NCI-H1105 treated with DMSO at 0.1 percent for 48 hours (cell line): ENCODE measurements at regions not wholly inside any gene's neighbourhood (a gene's known extent, or its start where the extent isn't known, plus 50 kb on each side); places are given as distances from the start of the nearest gene placed in this dataset.
"Not testable (repeated sequence)": the region's sequence is repeated elsewhere in the genome, so short reads cannot be mapped to it uniquely, and the experiment has no call there.

Source experiments
- DNase-seq: peaks from one replicate; lab custom pipeline; 2025; lab: John Stamatoyannopoulos, UW

DNA sequence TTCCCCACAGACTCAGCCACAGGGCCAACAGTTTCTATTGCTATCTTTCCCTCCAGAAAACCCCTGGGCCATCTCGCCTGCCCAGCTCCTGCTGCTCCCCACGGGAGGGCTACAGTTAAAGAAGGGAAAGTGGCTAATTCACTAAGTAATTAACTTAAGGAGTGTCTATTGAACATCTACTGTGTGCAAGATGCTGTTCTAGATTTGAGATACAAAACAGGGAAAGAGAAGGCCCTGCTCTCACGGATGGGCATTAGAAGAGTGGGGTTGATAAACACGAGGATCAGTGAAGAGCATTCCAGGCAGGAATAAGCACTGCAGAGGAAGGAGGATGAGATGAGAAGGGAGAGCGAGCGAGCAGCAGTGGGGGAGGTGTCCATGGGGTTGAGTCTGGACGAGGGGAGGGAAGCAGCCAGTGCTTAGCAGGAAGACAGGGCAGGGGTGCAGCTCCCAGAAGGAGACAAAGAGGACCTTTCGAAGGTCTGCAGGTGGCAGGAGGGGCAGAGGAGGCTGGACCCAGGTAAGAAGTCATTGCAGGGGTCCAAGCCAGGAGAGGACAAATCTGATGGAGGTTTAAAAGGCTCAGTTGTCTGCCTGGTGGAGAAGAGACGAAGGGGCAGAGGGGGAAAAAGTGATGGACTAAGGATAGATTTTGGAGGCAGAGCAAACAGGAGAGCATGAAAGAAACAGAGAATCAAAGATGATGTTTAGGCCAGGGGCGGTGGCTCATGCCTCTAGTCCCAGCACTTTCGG lies 64.7 kb downstream of the KLF15 start:
- DNase-seq = no peak

DNA sequence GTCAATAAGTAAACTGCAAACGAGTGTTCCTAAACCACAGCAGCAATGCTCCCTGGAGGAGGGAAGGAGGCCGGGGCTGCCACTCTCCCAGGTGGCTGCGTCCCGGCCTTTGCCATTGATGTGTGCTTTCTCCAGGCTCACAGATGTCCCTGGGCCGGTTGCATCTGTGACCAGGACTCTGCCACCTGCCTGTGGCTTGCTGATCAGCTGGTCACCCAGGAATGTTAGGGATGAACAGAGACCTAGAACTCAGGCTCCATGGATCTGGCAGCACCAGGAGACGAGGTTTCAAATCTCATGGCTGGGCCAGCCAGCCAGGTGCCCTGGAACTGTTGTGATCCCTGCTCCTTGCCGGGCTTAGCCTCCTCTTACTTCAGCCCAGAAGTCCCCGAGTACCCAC lies 65.7 kb downstream of the KLF15 start:
- no peak for DNase-seq

DNA sequence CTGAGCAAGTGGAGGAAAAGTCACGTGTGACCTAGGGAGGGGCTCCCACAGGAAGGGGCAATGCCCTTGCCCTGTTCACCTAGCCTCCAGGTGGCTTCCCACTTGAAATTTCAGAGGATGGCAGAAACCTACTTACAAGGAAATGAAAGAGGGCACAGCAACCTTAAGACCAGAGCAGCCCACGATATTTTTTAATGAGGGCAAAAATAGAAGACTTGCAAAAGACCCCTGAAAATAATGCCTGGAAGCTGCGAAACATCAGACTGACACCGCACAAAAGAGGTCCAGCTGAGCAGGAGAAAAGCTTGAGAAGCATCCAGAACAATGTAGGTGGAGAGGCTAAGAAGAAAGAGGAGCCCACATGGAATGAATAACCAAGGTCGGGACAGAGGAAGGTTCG lies 66.1 kb downstream of the KLF15 start:
- DNase-seq = no peak

DNA sequence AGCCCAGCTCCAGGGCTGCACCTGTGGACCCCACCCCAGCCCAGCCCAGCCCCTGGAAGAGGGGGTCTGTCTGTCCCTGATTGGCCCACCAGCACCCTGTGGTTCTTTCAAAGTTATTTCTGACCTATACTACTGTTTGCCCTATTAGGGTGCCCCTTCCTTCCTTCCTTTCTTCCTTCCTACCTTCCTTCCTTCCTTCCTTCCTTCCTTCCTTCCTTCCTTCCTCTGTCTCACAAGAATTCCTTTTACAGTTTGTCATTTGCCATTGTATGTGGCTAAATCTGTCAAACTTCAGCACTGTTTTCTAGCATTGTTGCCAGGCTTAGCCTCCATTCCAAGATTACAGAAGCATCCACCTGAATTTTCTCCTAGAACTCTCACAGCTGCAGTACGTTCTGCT lies 66.9 kb downstream of the KLF15 start:
- DNase-seq = no peak

DNA sequence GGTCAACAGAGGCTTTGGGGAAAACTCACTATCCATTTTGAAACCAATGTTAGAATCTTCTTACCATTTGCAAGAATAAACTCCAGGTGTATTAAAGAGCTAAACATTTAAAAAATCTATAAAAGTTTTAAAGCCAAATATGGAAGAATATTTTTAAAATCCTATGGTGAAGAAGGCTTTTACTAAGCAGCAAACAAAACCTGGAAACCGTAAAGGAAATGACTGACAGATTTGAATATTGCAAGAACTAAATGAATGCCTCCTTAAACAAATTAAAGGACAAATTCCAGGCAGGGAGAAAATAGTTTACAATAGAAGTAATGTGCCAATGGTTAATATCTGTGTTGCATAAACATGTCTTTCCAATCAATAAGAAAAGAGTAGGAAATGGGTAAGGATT lies 68.1 kb downstream of the KLF15 start:
- no peak for DNase-seq

DNA sequence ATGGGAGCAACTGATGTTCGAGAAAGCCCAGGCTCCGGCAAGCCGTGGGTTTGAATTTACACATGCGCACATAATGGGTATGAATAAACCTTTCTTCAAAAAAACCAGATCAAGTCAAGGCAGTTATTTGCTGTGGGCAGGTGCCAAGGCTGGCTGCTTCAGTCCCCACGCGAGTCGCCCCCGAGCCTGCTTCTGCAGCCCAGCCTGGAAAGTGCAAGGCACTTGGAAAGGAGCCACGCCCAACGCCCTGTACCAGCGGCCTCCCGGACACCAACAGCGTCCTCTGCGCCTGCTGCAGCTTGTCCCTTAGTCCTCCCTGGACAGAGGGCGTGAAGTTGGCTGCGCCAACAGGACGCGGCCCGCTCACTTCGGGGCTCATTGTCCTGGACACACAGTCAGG lies 68.9 kb downstream of the KLF15 start:
- DNase-seq = no peak

DNA sequence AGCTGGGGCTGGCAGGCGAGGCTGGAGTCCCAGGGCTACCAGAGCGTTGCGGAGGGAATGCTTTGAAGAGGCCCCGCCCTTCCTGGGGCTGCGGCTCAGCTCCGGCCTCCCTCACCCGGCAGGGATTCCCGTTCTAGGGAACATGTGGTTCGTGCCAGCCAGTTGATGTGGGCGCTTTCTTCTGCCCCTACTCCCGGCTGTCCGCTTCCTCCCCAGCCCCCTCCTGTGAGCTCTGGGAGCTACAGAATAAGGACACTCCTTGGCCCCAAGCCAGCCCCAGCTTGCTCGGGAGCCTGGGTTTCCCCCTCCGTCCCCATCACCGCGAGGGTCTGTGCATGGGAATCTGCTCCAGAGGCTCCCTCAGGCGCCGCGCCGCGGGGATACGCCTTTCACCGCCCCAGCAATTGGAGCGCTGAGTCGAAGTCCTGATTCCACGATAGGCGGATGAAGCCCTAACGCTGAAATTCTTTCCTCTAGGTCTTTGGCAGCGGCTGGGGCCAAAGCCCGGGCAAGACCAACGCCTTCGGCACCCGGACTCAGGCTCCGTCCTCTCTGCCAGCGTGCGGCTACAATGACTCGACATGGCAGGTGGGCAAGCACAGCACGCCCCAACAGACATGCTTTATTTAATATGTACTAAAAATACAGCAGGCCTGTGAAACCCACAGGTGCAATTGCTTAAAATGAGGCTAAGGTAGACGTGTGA lies 69.5 kb downstream of the KLF15 start:
- peak; percentile 41 for DNase-seq

DNA sequence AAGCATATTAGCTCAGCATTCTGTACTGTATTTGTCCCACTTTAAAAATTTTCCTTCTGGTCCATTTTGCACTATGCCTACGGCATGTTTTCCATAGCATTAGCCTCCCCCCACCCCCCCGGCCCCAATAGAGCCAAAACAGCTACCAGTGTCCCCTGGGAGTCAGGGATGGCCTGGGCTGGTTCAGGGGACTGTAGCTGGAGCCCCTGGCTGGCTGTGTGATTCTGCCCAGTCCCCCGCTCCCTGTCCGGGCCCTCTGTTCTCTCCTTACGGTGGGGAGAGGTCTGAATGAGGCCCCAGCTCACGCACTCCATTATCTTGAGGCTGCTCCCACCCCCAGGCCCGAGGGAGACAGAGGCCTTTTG lies 70.1 kb downstream of the KLF15 start:
- DNase-seq = no peak

DNA sequence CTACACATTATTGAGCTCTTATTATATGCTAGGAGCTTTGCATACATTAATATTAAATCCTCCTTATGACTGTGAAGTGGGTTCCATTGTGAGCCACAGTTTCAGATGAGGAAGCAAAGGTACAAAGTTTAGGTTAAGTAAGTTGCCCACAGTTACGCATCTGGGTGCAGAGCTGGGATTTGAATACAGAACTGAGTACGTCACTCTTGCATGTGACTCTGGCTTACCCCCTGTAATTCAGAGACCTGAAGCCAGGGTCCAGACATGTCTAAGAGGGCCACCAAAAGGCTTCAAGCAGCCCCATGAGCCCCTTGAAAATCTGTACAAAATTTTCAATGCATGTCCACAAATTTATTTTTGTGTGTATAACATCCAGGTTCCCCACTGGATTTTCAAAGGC lies 71.8 kb downstream of the KLF15 start:
- DNase-seq = no peak

DNA sequence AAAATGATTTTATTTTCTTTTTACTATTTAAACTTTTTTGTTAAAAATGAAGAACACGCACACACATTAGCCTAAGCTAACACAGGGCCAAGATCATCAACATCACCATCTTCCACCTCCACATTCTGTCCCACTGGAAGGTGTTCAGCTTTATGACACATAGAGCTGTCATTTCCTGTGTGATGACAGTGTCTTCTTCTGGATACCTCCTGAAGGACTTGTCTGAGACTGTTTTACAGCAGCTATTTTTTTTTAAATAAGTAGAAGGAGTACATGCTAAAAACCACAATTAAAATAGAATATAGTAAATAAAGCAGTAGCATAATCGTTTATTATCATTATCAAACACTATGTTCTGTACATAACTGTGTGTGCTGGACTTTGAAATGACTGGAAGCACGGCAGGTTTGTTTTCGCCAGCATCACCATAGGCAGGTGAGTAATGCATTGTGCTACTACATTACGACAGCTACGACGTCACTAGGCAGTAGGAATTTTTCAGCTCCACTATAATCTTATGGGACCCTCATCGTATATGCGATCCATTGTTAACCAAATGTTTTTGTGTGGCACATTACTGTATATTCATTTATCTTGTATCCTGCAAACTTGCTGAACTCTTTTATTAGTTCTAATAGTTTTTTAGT lies 72.8 kb downstream of the KLF15 start:
- no peak for DNase-seq

DNA sequence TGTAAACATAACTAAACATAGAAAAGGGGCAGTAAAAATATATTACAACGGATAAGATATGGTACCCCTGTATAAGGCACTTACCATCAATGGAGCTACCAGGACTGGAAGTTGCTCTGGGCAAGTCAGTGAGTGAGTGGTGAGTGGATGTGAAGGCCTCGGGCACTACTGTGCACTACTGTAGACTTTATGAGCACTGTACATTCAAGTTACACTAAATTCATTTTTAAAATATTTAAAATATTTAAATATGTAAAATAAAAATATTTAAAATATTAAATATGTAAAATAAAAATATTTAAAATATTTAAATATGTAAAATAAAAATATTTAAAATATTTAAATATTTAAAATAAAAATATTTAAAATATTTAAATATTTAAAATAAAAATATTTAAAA lies 73.6 kb downstream of the KLF15 start:
- DNase-seq = not testable (repeated sequence)

DNA sequence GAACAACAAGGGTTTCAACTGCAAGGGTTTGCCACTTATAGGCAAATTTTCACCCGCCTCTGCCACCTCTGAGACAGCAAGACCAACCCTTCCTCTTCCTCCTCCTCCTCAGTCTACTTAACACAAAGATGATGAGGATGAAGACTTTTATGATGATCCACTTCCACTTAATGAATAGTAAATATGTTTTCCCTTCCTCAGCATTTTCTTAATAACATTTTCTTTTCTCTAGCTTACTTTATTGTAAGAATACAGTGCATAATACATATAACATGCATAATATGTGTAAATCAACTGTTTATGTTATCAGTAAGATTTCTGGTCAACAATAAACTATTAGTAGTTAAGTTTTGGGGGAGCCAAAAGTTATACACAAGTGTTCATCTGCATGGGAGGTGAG lies 77.4 kb downstream of the KLF15 start:
- no peak for DNase-seq

DNA sequence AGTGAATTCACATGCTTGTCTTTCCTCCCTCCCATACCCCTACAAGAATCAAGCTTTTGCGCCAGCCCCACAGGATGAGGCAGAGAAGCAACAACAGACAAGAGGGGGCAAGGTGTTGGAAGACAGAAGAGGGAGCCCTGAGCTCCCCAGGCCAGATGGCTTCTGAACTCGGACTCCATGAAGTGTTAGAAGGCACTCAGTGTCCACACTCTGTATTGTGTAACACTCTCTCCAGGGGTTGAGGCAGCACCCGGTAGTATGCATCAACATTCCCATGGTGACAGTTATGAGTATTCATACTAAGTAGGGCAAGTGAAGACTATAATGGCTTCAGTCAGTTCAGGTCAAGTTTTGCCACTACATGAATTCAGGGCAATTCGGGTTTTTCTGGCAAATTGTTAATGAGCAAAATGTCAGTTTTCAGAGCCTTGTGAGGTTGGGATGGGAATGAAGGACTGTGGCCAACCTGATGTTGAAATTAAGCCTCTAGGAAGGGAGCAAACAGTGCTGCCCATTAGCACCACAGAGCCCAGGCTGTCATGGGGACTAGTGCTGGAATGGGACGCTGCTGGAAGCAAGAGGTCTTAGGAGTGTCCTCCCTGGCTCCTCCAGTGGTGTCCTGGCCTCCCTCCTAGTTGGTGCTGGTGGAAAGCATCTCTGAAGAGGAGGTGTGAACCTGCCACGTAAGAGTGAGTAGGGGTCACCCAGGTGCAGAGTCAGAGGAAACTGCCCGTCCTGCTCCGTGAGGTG lies 79.4 kb downstream of the KLF15 start:
- no peak for DNase-seq

DNA sequence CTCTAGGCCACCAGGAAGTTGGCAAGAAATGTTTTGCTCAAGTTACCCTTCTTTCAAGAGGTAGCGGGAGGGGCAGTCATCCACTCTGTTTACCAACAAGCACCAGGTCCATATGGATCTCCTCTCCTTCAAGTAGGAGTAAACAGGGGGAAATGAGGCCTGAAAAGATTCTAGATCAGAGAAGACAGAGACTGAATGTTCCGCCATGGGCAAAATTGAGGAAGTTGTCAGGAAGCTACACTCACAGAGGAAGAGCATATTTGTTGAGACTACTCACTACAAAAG lies 81.6 kb downstream of the KLF15 start:
- DNase-seq = no peak

DNA sequence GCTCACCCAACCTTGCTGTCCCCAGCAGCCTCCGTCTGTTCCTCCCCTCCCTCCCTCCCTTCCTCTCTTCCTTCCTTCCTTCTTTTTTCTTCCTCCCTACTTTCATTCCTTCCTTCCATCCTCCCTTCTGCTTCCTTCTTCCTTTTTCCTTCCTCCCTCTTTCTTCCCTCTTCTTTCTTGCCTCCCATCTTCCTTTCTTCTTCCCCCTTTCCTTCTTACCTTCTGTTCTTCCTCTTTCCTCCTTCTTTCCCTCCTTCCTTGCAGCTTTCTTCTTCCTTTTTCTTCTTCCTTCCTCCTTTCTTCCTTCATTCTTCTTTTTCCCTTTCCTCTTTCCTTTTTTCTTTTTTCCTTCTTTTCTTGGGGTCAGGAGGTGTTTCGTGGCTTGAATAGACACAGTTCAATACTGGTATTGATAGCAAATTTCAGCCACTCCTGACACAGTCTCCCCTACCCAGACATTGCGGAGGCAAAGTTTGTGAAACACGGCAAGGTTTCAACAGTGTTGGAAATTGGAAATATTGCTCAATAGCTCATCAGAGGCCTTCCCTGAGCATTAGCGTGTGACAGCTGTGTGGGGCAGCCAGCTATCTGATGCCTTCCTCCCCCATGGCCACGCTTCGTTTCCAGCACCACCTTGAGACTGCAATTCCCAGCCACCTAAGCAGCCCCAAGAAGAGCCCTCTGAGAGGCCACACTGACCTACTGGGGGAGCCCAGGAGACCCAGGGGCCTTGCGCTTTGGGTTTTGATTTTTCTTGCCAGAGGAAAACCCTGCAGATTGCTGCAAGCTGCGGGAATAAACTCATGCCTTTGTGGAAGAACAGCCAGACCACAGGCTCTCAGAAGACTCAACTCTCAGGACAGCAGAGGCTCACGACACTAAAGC lies 82.2 kb downstream of the KLF15 start:
- no peak for DNase-seq

DNA sequence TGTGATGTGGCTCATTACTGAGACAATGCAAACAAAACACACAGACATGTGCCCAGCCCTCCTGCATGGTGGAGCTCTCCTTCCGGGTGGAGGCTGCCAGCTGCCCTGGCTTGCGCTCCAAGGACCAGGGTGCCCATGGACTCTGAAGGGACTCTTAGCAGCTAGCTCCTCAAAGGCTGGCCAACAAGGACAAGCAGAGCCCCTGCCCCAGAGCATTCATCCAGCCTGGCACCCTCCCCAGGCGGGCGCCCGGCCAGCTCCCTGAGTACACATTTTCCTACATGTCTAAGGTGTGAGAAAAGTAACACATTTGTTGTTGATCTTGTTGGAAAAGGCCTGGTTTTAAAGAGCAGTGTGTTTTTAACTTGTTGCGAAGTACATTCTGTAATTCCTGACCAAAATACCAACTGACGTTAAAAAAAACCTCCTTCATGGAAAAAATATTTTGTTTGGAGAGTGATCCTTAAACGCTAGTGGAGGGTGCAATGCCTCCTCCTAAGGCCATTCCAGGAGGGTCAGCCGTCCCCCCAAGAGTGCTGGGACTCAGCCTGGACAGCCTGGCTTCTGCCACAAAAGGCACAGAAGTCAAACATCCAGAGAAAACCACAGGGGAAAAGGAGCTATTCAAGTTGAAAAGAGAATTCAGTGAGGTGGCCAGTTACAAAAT lies 86.9 kb downstream of the KLF15 start:
- DNase-seq = peak; percentile 32

DNA sequence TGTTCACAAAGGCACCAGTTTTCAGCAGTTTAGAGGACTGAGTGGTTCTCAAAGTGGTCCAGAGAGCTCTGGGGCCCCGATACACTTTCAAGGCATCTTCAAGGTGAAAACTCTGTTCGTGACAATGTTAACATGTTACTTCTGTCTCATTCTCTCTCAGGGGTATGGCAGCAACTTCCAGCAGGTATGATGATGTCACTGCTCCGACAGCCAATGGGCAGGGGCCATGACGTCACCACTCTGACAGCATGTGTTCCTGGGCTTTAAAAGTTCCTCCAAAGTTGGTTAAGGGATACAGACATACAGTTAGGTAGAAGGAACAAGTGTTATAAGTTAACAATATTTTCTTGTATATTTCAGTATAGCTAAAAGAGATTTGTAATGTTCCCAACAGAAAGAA lies 87.9 kb downstream of the KLF15 start:
- DNase-seq = no peak

DNA sequence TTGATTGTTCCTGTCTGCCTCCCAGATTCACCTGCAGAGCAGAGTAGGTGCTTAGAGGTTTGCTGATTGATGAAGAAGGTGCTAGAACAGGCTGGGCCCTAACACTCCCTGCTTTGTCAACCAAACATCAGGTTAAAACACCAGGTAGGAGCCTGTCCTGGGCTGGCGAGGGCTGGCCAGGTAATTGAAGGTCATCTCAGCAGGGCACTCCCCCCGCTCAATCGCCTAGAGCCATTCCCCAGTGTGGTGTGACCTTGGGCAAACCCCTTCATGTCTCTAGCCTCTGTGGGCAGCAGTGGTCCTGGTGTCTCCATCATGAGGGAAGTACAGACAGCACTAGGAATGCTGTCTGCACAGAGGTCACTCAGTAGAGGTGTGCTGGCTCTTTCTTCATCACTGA lies 88.3 kb downstream of the KLF15 start:
- DNase-seq = no peak

DNA sequence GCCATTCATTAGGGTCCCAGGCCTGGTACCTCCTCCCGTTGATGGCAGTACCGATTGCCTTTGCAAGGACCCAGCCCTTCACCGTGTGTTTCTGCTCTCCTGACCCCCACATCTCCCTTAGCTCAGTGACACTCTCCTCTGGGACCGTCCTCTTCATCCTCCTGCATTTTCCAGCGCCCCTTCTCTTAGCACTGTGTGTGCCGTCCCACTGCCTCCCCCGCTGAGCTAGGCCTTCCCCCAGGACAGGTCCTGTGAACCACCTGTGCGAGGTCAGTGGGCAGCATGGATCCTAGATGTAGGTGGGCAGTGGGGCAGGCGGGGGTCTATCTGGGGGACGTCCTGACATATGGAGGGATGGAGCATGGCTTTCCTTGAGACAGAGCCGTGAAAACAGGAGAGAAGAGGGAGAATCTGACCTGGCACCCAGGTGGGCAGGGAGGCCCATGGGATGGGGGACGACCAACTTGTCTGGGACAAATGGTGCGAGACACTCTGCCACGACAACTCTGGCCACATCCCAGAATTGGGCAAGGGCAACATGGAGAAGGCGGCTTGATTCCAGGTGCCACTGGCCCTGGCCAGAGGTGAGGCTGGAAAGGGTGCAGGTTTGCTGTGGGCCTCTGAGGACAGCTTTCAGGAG lies 87.7 kb upstream of the ALDH1L1 start:
- DNase-seq = no peak

DNA sequence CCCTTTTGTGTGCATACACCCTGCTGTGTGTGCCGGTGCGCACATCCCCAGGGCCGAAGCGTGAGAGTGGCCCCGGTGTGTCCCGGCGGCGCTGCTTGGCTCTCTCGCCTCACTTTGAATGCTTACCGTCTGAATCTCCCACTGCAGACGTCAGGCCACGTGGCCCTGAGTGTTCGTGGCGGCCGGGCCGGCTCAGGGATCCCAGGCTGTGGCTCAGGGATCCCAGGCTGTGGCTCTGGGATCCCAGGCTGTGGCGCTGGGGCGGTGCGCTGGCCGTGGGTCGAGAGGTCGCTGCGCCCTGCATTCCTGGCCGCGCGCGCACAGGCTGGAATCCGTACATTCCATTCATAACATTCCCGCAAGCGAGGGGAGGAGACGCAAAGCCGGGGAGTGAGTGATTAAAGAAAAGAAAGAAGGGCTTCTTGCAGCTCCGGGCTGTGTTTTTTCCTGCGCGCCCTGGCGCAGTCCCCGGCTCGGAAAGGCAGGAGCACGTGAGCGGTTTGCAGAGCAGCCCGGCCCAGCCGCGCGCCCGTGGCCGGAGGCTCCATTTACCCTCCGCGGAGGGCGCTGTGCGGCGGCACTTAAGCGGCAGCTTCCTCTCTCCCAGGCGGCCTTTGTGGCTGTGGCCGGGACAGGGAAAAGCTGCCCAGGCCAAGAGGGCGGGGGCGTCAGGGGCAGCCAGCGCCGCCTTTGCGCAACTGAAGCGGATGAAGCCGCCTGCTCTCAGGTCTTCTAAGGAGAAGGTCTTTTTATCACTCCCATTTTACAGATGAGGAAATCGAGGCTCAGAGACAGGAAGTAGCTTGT lies 87.0 kb upstream of the ALDH1L1 start:
- no peak for DNase-seq
